Right forelimb (tissue), 1 donor: ENCODE measurements at regions not wholly inside any gene's neighbourhood (a gene's known extent, or its start where the extent isn't known, plus 50 kb on each side); places are given as distances from the start of the nearest gene placed in this dataset.
"Not testable (repeated sequence)": the region's sequence is repeated elsewhere in the genome, so short reads cannot be mapped to it uniquely, and the experiment has no call there.

Experiments used
- DNase-seq: peaks from one replicate; pipeline ENCODE4 v3.0.0-alpha.2; 2018

DNA sequence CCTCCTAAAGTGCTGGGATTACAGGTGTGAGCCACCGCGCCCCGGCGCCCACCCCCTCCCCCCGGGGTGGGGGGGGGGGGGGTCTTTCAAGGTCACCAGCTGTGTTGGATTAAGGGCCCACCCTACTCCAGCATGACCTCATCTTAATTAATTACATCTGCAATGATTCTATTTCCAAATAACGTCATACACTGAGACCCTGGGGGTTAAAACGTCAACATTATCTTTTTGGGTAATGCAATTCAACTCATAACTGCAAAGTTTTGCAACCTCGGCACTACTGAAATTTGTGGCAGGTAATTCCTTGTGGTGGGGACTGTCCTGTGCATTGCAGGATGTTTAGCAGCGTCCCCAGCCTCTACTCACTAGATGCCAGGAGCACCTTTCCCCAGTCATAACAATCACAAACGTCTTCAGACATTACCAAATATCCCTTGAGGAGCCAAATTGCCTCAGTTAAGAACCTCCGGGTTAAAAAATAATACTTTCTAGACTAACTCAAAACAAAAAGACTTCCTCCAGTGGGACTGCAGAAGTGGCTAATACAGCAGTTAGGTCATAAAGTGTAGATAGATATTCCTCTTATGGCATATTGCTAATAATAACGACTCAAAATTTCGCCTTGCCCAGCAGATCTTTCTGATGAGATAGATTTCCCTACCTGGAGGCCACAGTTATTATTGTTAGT lies 233.0 kb upstream of the KAZN start:
- DNase-seq: no peak

GRCh38 chr1:14366091-14367018 lies 232.1 kb upstream of the KAZN start:
- DNase-seq: peak; percentile 84

DNA sequence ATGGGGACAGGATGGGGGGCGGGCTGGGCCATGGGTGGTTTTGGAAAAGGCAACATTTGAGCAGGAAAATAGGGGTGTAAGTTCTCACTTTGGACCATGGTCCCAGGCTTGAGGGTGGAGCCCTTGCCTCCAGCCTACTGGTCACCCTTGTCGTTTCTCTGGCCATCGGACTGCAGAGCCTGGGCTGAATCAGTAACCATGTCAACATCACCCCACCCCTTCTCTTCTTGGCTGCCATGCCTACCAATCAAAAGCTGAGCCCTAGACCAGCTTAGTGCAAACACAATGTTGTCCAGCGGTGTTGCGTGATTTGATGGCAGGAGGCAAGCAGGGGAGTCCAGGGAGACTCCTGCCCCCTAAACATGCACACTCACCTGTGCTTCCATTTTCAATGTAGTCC lies 231.0 kb upstream of the KAZN start:
- no peak for DNase-seq

DNA sequence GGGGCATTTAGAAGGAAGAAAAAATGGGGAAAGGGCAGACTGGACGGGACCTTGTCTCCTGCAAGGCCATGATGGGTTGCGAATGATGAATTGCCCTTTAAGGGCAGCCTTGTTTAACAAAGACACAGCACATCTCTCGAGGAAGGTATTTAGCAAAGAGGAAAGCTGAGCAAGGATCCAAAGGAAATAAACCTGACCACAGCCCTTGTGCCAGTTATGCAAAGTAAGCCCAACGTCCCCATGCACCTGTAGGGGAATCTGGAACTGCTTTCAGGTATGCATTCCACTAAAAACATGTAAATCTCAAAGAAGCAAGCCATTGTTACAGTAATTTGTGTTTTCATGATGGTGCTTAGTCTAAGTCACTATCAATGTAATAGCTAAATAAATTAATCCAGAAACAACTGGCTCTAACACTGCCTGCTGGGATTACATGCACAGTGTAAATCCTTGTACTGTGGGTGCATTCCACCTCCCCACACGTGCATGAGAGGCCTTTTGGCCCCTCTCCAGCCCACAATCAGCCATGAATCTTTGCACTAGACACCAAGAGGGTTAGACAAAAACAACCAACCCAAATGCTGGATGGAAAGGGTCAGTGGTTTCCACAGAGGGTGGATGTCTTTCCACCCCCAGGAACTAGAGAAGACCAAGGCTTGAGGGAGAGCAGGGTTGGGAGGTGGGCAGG lies 228.8 kb upstream of the KAZN start:
- DNase-seq: no peak

- DNase-seq: no peak
Measured at GRCh38 chr1:14371771-14372497, 226.6 kb upstream of the KAZN start.

DNA sequence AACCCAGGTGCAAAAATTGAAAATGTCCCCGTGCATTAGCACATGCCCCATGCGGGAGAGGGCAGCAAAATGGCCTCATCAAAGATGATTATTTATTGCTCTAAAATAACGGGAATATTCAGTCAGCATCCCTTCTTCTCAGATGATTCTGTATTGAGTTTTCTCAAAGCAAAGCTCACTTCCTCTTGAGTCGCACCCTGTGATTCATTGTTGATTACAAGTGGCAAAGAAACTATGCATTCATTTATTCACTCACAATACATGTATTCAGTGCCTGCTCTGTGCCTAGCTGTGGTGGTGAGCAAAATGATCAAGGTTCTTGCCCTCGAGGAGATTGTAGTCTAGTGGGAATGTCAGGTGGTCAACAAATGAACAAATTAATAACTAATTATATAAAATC lies 226.0 kb upstream of the KAZN start:
- DNase-seq: no peak

DNA sequence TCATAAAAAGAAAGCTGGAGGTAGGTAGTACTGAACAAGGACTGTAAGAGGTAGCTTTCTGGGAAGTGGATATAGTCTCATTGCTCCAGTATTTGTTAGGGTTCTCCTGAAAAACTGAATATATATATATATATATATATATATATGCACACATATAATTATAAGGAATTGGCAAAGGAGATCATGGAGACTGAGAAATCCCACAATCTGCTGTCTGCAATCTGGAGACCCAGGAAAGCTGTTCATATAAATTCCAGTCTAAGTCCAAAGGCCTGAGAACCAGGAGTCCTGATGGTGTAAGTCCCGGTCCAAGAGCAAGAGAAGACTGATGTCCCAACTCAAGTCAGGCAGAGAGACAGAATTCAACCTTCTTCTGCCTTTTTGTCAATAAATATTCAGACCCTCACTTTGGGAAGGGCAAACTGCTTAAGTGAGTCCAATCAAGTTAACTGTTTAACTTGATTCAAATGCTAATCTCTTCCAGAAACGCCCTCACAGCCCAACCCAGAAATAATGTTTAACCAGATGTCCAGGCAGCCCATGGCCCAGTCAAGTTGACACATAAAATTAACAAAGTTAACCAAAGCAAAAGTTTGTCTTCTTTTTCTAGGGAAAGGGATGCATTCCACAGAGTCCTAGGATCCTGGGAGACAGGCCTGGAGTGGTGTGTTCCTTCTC lies 225.3 kb upstream of the KAZN start:
- DNase-seq: no peak

DNA sequence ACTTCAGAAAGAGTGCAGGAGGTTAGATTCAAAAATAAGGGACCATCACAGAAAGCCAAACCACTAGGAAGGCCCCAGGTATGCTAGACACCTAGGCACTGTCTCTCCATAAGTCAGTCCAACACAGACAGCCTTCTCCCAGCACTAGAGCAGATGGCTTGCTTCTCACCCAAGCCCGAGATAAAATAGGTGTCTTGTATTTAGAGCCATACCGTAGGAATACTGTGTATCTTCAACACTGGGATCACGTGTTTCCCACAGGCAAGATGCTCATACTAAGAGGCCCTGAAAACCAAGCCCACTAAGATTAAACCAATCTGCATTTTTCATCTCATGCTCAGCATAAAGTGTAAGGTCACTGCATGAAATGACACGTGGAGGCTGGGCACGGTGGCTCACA lies 223.3 kb upstream of the KAZN start:
- no peak for DNase-seq

- DNase-seq: no peak
Measured at GRCh38 chr1:14377386-14377785, 221.1 kb upstream of the KAZN start.

- DNase-seq: no peak
Measured at GRCh38 chr1:14380408-14380807, 218.1 kb upstream of the KAZN start.

DNA sequence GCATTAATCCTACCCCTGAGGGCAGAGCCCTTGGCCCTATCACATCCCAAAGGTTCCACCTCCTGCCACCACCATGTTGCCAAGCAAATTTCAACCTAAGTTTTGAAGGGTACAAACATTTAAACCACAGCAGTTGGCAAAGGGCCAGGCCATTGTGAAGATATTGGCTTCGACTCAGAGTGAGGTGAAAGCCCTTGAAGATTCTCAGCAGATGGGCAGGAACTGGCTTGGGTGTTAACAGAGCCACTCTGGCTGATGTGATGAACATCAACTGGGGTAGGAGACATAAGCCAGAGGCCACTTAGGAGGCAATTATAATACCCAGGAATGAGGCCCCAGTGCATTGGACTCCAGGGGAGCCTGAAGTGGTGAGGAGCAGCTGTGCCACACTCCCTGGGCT lies 207.7 kb upstream of the KAZN start:
- DNase-seq: no peak

GRCh38 chr1:14392161-14392858 lies 206.2 kb upstream of the KAZN start:
- no peak for DNase-seq

GRCh38 chr1:14392859-14393365 lies 205.6 kb upstream of the KAZN start:
- no peak for DNase-seq

DNA sequence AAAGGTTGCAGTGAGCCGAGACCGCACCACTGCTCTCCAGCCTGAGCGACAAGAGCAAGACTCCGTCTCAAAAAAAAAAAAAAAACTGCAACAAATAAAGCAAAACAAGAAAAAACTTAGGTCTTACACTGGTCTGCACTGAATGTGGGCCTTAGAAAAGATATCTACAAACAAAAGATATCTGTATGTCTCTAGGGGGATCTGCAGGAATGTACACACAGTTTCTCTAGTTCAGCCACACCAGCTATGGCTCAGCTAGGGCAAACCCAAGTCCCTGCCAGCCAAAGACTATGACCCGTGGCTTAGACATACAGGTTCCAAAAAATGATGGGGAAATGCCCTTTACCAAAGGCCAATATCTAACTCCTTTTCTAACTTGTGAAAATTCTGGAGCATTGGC lies 202.4 kb upstream of the KAZN start:
- DNase-seq: no peak

DNA sequence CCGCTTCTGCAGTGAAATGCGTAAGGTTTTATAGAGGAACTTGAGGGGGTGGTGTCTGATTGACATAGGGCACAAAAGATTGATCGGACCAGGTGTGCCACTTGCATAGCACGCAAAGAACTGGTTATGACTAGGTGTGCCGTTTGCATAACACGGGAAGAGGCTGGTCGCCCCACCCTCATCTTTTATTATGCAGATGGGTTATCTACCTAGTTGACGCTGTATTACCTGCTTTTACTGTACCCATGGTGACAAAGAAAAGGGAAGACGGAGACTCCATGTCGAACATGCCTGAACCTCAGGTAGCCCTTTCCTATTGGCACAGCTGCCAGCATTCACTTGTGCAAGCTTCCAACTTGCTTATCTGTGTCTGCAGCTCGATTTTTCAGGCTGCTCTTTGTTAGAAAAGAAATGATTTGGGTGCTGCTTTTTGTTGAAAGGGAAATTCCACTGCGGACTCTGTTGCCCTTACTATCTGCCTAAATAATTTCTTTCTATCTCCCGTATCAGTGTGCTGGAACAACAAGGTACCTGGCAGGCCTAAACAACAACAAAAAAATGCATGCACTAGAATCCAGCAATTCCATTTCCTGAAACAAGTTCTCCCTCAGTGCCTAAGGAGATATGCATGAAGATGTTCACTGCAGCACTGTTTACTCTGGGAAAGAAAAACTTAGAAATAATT lies 194.4 kb upstream of the KAZN start:
- DNase-seq: no peak

DNA sequence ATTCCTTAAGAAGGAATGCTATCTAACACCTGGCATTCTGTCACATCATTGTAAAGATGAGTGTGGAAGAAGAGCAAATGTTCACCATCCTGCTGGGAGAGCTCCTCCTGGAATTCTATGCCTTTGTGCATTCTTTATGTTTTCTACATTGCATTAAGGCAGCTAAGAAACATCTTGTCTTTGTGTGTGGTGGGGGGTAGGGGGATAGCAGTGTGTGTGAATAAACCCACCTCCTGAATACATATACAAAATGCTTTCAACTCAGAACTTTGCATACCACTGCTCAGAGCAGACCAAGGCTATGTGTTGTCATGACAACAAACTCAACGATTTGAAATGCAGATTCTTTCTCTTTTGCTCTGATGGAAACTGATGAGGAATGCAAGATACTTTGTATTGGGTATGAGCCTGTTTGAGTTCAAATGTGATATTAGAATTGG lies 193.6 kb upstream of the KAZN start:
- no peak for DNase-seq

GRCh38 chr1:14412235-14412634 lies 186.2 kb upstream of the KAZN start:
- DNase-seq: no peak

- no peak for DNase-seq
Measured at GRCh38 chr1:14413819-14414490, 184.5 kb upstream of the KAZN start.

DNA sequence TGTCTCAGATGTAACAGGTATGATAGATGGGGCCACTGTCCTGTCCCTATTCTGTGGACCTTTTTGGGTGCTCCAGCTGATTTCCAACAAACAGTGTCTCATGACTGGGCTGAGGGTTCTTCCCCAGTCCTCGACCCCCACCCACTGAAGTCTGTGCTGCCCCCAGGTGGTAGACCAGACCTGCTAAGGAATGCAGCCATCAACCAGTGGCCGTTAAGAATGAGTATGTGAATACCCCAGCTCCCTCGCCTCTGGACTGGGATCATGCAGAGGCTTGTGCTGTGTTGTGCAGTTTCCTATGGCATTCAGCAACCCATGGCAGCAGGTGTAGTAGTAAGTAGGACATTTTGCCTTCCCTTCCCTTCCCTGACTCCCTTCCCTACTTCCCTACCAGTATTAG lies 183.1 kb upstream of the KAZN start:
- DNase-seq: no peak

DNA sequence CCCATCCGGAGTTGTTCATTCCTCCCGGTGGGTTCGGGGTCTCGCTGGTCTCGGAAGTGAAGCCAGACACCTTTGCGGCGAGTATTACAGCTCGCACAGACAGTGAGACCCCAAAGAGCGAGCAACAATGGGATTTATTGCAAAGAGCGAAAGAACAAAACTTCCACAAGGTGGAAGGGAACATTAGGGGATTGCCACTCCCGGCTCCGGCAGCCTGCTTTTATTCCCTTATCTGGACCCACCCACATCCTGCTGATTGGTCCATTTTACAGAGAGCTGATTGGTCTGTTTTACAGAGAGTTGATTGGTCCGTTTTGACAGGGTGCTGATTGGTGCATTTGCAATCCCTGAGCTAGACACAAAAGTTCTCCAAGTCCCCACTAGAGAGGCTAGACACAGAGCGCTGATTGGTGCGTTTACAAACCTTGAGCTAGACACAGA lies 178.7 kb upstream of the KAZN start:
- DNase-seq: not testable (repeated sequence)
